K562 (cell line): ENCODE measurements at regions not wholly inside any gene's neighbourhood (a gene's known extent, or its start where the extent isn't known, plus 50 kb on each side); places are given as distances from the start of the nearest gene placed in this dataset.

Experiments used
- CEBPB ChIP-seq: fragments of 450-650 bp; IDR thresholded peaks from 2 replicates; pipeline ENCODE4 v1.6.1; 2016; ENCODE audit warnings: missing genetic modification characterization, missing compliant biosample characterization
- CHD4 ChIP-seq: fragments of 200-600 bp; sonication (generic); IDR thresholded peaks from 3 replicates; pipeline ENCODE4 v1.6.1; 2012; ENCODE audit warnings: low read depth, mild to moderate bottlenecking, mixed read lengths, low read length, inconsistent platforms; ENCODE audit not compliant: insufficient read depth, insufficient replicate concordance, poor library complexity, severe bottlenecking
- EZH2 ChIP-seq: IDR thresholded peaks from 2 replicates; pipeline ENCODE4 v1.6.1; 2012; ENCODE audit warnings: low read depth, mild to moderate bottlenecking, inconsistent platforms, low read length, borderline replicate concordance
- FOXM1 ChIP-seq, 2 experiments: fragments of 450-650 bp in 1 of 2; sonication (generic) in 1 of 2; formaldehyde crosslinking in 1 of 2; IDR thresholded peaks; 2 replicates each; pipeline versions ENCODE4 v1.6.1 to v1.9.0; 2017 to 2022; ENCODE audit warnings: low read depth in 2 of 2, mild to moderate bottlenecking in 2 of 2, missing genetic modification reagents in 1 of 2, moderate library complexity in 1 of 2
- FOXP1 ChIP-seq: sonication (generic); formaldehyde crosslinking; IDR thresholded peaks from 2 replicates; pipeline ENCODE4 v1.8.0; 2022; ENCODE audit warnings: mild to moderate bottlenecking, missing genetic modification reagents
- MED1 ChIP-seq: sonication (generic); formaldehyde crosslinking; IDR thresholded peaks from 2 replicates; pipeline ENCODE4 v1.8.1; 2023; ENCODE audit warnings: missing genetic modification reagents, borderline replicate concordance
- NFE2 ChIP-seq: IDR thresholded peaks from 2 replicates; pipeline ENCODE4 v1.6.1; 2014; ENCODE audit warnings: antibody characterized with exemption, low read depth
- PHF8 ChIP-seq: fragments of 200-600 bp; sonication (generic); IDR thresholded peaks from 2 replicates; pipeline ENCODE4 v1.6.1; 2012; ENCODE audit warnings: mixed run types, mild to moderate bottlenecking, inconsistent platforms, low read length, moderate library complexity, borderline replicate concordance
- STAG1 ChIP-seq: sonication (generic); formaldehyde crosslinking; IDR thresholded peaks from 2 replicates; pipeline ENCODE4 v1.5.0; 2020; ENCODE audit warnings: missing genetic modification reagents, borderline replicate concordance
- U2AF2 ChIP-seq: fragments of 200-400 bp; formaldehyde crosslinking; optimal IDR thresholded peaks from 2 replicates; pipeline ENCODE3; 2017; ENCODE audit warnings: low read depth, mild to moderate bottlenecking, low read length
- ZNF655 ChIP-seq: fragments of 250-450 bp; sonication (Bioruptor Pico); IDR thresholded peaks from 2 replicates; pipeline ENCODE4 v1.5.0; 2021
- TF ChIP-seq, protein P1 (sequence below), 3 experiments: IDR thresholded peaks in 2 of 3; conservative IDR thresholded peaks in 1 of 3; 2 replicates each; pipeline ENCODE4 v1.5.1; 2011 to 2012; ENCODE audit warnings: low read length in 3 of 3, mild to moderate bottlenecking in 3 of 3, control low read depth in 2 of 3, improper control_type of control experiment in 1 of 3, inconsistent platforms in 1 of 3, low read depth in 1 of 3, mixed read lengths in 1 of 3, moderate library complexity in 1 of 3; ENCODE audit not compliant: insufficient read depth in 2 of 3

DNA sequence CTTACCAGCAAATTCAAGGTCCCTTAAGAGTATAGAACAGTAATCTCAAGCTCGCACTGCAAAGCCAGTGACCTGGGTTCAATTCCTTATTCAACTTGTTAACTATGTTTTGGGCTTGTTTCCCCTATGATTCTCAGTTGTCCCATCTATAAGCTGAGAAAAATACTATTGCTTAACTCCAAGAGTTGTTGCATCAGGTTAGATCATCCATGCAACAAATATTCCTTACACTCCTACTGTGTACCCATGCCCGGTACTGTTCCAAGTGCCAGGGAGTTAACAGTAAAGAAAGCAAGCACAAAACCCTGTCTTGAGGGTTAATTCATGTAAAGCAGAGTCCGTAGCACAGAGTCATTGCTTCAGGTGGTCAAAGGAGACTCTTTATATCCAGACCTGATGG is 247.3 kb downstream of the MAFB start:
- TF ChIP-seq EZH2: no peak
- no peak for TF ChIP-seq U2AF2
- TF ChIP-seq, protein P1, sequence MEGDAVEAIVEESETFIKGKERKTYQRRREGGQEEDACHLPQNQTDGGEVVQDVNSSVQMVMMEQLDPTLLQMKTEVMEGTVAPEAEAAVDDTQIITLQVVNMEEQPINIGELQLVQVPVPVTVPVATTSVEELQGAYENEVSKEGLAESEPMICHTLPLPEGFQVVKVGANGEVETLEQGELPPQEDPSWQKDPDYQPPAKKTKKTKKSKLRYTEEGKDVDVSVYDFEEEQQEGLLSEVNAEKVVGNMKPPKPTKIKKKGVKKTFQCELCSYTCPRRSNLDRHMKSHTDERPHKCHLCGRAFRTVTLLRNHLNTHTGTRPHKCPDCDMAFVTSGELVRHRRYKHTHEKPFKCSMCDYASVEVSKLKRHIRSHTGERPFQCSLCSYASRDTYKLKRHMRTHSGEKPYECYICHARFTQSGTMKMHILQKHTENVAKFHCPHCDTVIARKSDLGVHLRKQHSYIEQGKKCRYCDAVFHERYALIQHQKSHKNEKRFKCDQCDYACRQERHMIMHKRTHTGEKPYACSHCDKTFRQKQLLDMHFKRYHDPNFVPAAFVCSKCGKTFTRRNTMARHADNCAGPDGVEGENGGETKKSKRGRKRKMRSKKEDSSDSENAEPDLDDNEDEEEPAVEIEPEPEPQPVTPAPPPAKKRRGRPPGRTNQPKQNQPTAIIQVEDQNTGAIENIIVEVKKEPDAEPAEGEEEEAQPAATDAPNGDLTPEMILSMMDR (IDR thresholded peaks at IDR 0.05 in 2 of 3, conservative IDR thresholded peaks at IDR 0.05 in 1 of 3; ENCODE audit: insufficient read depth in 2 of 3, low read depth in 1 of 3, low read length in 3 of 3): no peak
- TF ChIP-seq NFE2: no peak
- no peak for TF ChIP-seq ZNF655 (CRISPR knock-in tag)
- TF ChIP-seq FOXM1 (IDR thresholded peaks at IDR 0.05; ENCODE audit: low read depth): no peak
- no peak for TF ChIP-seq FOXM1 (CRISPR knock-in tag; IDR thresholded peaks at IDR 0.05; ENCODE audit: low read depth)
- TF ChIP-seq CEBPB (tag): peak; percentile 41; the same call in 1 of the 2 replicates
- no peak for TF ChIP-seq FOXP1 (CRISPR knock-in tag)
- no peak for TF ChIP-seq PHF8
- no peak for TF ChIP-seq MED1
- no peak for TF ChIP-seq STAG1 (CRISPR knock-in tag)
- TF ChIP-seq CHD4: no peak
